ENCODE measurements at regions not wholly inside any gene's neighbourhood (a gene's known extent, or its start where the extent isn't known, plus 50 kb on each side); places are given as distances from the start of the nearest gene placed in this dataset.
"Not testable (repeated sequence)": the region's sequence is repeated elsewhere in the genome, so short reads cannot be mapped to it uniquely, and the experiment has no call there.

- no peaks in the 10 kb centered on the region for H3K9me3 Mint-ChIP-seq
- H3K27me3 Mint-ChIP-seq, result peaks cover 22% of the 10 kb centered on the region
- H3K4me3 Mint-ChIP-seq, result no peak overlapping the region
Measured at GRCh38 chr1:29391362-29391880, 155.1 kb downstream of the PTPRU start.

GRCh38 chr1:29390491-29391361, 154.4 kb downstream of the PTPRU start:
- Mint-ChIP-seq H3K4me1 (no peaks in the 10 kb centered on the region), H3K36me3 (no peaks in the 10 kb centered on the region), H3K27me3 (peaks cover 23% of the 10 kb centered on the region), H3K27ac (no peak overlapping the region), H3K4me3 (no peak overlapping the region), H3K9me3 (no peaks in the 10 kb centered on the region)
- DNase-seq (ENCODE audit: low spot score in 2 of 2) (no peak), ATAC-seq (ENCODE audit: low read depth) (no peak)

More at GRCh38 chr1:29391362-29391880, 155.1 kb downstream of the PTPRU start:
- Mint-ChIP-seq H3K27ac (no peak overlapping the region), H3K36me3 (no peaks in the 10 kb centered on the region), H3K4me1 (no peaks in the 10 kb centered on the region)
- ATAC-seq (ENCODE audit: low read depth) (no peak), DNase-seq (ENCODE audit: low spot score in 2 of 2) (no peak)

GRCh38 chr1:29390075-29390474, 153.8 kb downstream of the PTPRU start:
- H3K9me3 Mint-ChIP-seq, result no peaks in the 10 kb centered on the region
- no peak overlapping the region for H3K4me3 Mint-ChIP-seq
- H3K4me1 Mint-ChIP-seq, result no peaks in the 10 kb centered on the region
- no peak overlapping the region for H3K27ac Mint-ChIP-seq
- H3K36me3 Mint-ChIP-seq, result no peaks in the 10 kb centered on the region
- peaks cover 23% of the 10 kb centered on the region for H3K27me3 Mint-ChIP-seq
- DNase-seq (ENCODE audit: low spot score in 2 of 2), result no peak
- no peak for ATAC-seq (ENCODE audit: low read depth)

GRCh38 chr1:29389533-29390041, 153.3 kb downstream of the PTPRU start:
- peaks cover 24% of the 10 kb centered on the region for H3K27me3 Mint-ChIP-seq
- ATAC-seq (ENCODE audit: low read depth), result no peak

GRCh38 chr1:29388884-29389283, 152.6 kb downstream of the PTPRU start:
- H3K27me3 Mint-ChIP-seq, result peaks cover 24% of the 10 kb centered on the region
- DNase-seq (ENCODE audit: low spot score in 2 of 2) (no peak), ATAC-seq (ENCODE audit: low read depth) (no peak)
- H3K9me3 Mint-ChIP-seq, result no peaks in the 10 kb centered on the region
- no peaks in the 10 kb centered on the region for H3K36me3 Mint-ChIP-seq
- H3K4me1 Mint-ChIP-seq, result no peaks in the 10 kb centered on the region
- H3K27ac Mint-ChIP-seq, result no peak overlapping the region
- H3K4me3 Mint-ChIP-seq, result no peak overlapping the region

More at GRCh38 chr1:29389533-29390041, 153.3 kb downstream of the PTPRU start:
- Mint-ChIP-seq H3K27ac (no peak overlapping the region), H3K4me3 (no peak overlapping the region), H3K9me3 (no peaks in the 10 kb centered on the region), H3K36me3 (no peaks in the 10 kb centered on the region), H3K4me1 (no peaks in the 10 kb centered on the region)
- DNase-seq (ENCODE audit: low spot score in 2 of 2), result no peak

GRCh38 chr1:29388170-29388569, 151.8 kb downstream of the PTPRU start:
- Mint-ChIP-seq H3K9me3 (no peaks in the 10 kb centered on the region), H3K27ac (no peak overlapping the region), H3K36me3 (no peaks in the 10 kb centered on the region), H3K4me1 (no peaks in the 10 kb centered on the region), H3K4me3 (no peak overlapping the region), H3K27me3 (peaks cover 29% of the 10 kb centered on the region)
- ATAC-seq (ENCODE audit: low read depth) (no peak), DNase-seq (ENCODE audit: low spot score in 2 of 2) (no peak)

GRCh38 chr1:29387210-29387609, 150.9 kb downstream of the PTPRU start:
- Mint-ChIP-seq H3K4me3 (no peak overlapping the region), H3K27me3 (peaks cover 26% of the 10 kb centered on the region)

GRCh38 chr1:29386453-29386852, 150.1 kb downstream of the PTPRU start:
- H3K36me3 Mint-ChIP-seq; H3K9me3 Mint-ChIP-seq; ATAC-seq (ENCODE audit: low read depth); H3K4me3 Mint-ChIP-seq; DNase-seq (ENCODE audit: low spot score in 2 of 2); H3K27ac Mint-ChIP-seq; H3K4me1 Mint-ChIP-seq: not testable (repeated sequence)
- H3K27me3 Mint-ChIP-seq, result peaks cover 26% of the 10 kb centered on the region

More at GRCh38 chr1:29387210-29387609, 150.9 kb downstream of the PTPRU start:
- no peaks in the 10 kb centered on the region for H3K36me3 Mint-ChIP-seq
- DNase-seq (ENCODE audit: low spot score in 2 of 2) (no peak), ATAC-seq (ENCODE audit: low read depth) (no peak)
- no peak overlapping the region for H3K27ac Mint-ChIP-seq
- no peaks in the 10 kb centered on the region for H3K4me1 Mint-ChIP-seq
- no peaks in the 10 kb centered on the region for H3K9me3 Mint-ChIP-seq

GRCh38 chr1:29385966-29386365, 149.6 kb downstream of the PTPRU start:
- Mint-ChIP-seq H3K36me3 (no peaks in the 10 kb centered on the region), H3K27ac (no peak overlapping the region), H3K4me1 (no peaks in the 10 kb centered on the region), H3K9me3 (no peaks in the 10 kb centered on the region), H3K4me3 (no peak overlapping the region), H3K27me3 (peaks cover 25% of the 10 kb centered on the region)
- DNase-seq (ENCODE audit: low spot score in 2 of 2), result no peak
- ATAC-seq (ENCODE audit: low read depth), result no peak

GRCh38 chr1:29384496-29385015, 148.2 kb downstream of the PTPRU start:
- no peak for ATAC-seq (ENCODE audit: low read depth)
- H3K9me3 Mint-ChIP-seq, result no peaks in the 10 kb centered on the region
- H3K4me3 Mint-ChIP-seq, result no peak overlapping the region
- H3K27ac Mint-ChIP-seq, result no peak overlapping the region
- peaks cover 25% of the 10 kb centered on the region for H3K27me3 Mint-ChIP-seq
- H3K36me3 Mint-ChIP-seq, result no peaks in the 10 kb centered on the region
- H3K4me1 Mint-ChIP-seq, result no peaks in the 10 kb centered on the region
- DNase-seq (ENCODE audit: low spot score in 2 of 2), result no peak

GRCh38 chr1:29383746-29384371, 147.5 kb downstream of the PTPRU start:
- no peaks in the 10 kb centered on the region for H3K4me1 Mint-ChIP-seq
- H3K9me3 Mint-ChIP-seq, result peaks cover 5% of the 10 kb centered on the region
- no peak for ATAC-seq (ENCODE audit: low read depth)
- no peak for DNase-seq (ENCODE audit: low spot score in 2 of 2)
- peaks cover 25% of the 10 kb centered on the region for H3K27me3 Mint-ChIP-seq
- no peak overlapping the region for H3K4me3 Mint-ChIP-seq
- no peak overlapping the region for H3K27ac Mint-ChIP-seq
- peaks cover 5% of the 10 kb centered on the region for H3K36me3 Mint-ChIP-seq

- peaks cover 7% of the 10 kb centered on the region for H3K9me3 Mint-ChIP-seq
- ATAC-seq (ENCODE audit: low read depth) (no peak), DNase-seq (ENCODE audit: low spot score in 2 of 2) (no peak)
- H3K4me3 Mint-ChIP-seq, result no peak overlapping the region
- H3K4me1 Mint-ChIP-seq, result no peaks in the 10 kb centered on the region
- peaks cover 24% of the 10 kb centered on the region for H3K27me3 Mint-ChIP-seq
- H3K36me3 Mint-ChIP-seq, result peaks cover 5% of the 10 kb centered on the region
- H3K27ac Mint-ChIP-seq, result no peak overlapping the region
Measured at GRCh38 chr1:29382851-29383745, 146.8 kb downstream of the PTPRU start.

- Mint-ChIP-seq H3K27me3 (peaks cover 15% of the 10 kb centered on the region), H3K36me3 (peaks cover 5% of the 10 kb centered on the region), H3K9me3 (peaks cover 9% of the 10 kb centered on the region), H3K4me1 (no peaks in the 10 kb centered on the region), H3K27ac (no peak overlapping the region), H3K4me3 (no peak overlapping the region)
- no peak for DNase-seq (ENCODE audit: low spot score in 2 of 2)
- no peak for ATAC-seq (ENCODE audit: low read depth)
Measured at GRCh38 chr1:29381426-29381825, 145.1 kb downstream of the PTPRU start.

Data from memory B cell (primary cell).